Transverse colon (tissue), 4 donors: ENCODE measurements at regions not wholly inside any gene's neighbourhood (a gene's known extent, or its start where the extent isn't known, plus 50 kb on each side); places are given as distances from the start of the nearest gene placed in this dataset.
"Not testable (repeated sequence)": the region's sequence is repeated elsewhere in the genome, so short reads cannot be mapped to it uniquely, and the experiment has no call there.

Experiments
- DNase-seq: peaks from one replicate; pipeline ENCODE4 v3.0.0-alpha.2; 2019
- H3K27ac ChIP-seq, 4 donors: fragments of 200-600 bp; sonication (generic); 2 replicates each; pipeline ENCODE4 v1.5.1; 2016 to 2018; ENCODE audit warnings: inconsistent platforms in 4 of 4
- H3K27me3 ChIP-seq: fragments of 200-600 bp; sonication (generic); 2 replicates; pipeline ENCODE4 v1.5.1; 2017; ENCODE audit warnings: inconsistent platforms
- H3K36me3 ChIP-seq, 4 donors: fragments of 200-600 bp; sonication (generic); 2 replicates each; pipeline ENCODE4 v1.5.1; 2017 to 2019; ENCODE audit warnings: inconsistent platforms in 4 of 4
- H3K4me1 ChIP-seq, 4 donors: fragments of 200-600 bp; sonication (generic); 2 replicates each; pipeline ENCODE4 v1.5.1; 2017 to 2020; ENCODE audit warnings: inconsistent platforms in 4 of 4
- H3K4me3 ChIP-seq, 4 donors: fragments of 200-600 bp; sonication (generic); 1 replicate in 1 of 4; 2 replicates in 3 of 4; pipeline versions ENCODE4 v1.5.1 to v1.6.1; 2017 to 2019; ENCODE audit warnings: inconsistent platforms in 4 of 4
- H3K9me3 ChIP-seq, 2 donors: fragments of 200-600 bp; sonication (generic); 2 replicates each; pipeline ENCODE4 v1.5.1; 2017 to 2019; ENCODE audit warnings: inconsistent platforms in 2 of 2
- WGBS, 2 donors: methylation state at CpG; one replicate each; pipeline ENCODE4 v1.1.5; 2018; ENCODE audit warnings: low coverage in 1 of 2; 5-methylcytosine and 5-hydroxymethylcytosine counted together
- in situ Hi-C, 4 donors: fragments of 200-750 bp; cut with MboI; loops; one replicate each; pipeline versions ENCODE4 v1.15.0 to v1.15.1; 2017; ENCODE audit warnings: low sequenced_read_pairs in 3 of 4, low pct_ligation_motif_present in 1 of 4, low pct_unique_long_range_greater_than_20kb in 1 of 4
- intact Hi-C: fragments of 100-400 bp; cut with DNase I; formaldehyde crosslinking; loops from one replicate; pipeline ENCODE4 v1.15.1; 2023; ENCODE audit warnings: low total_unique reads
- TF ChIP-seq, protein P1 (sequence below), 5 experiments: fragments of 200-600 bp in 3 of 5; fragments of 450-650 bp in 2 of 5; sonication (generic) in 3 of 5; IDR thresholded peaks; 1 replicate in 2 of 5; 2 replicates in 3 of 5; pipeline ENCODE4 v1.5.1; 2016 to 2017; ENCODE audit warnings: antibody characterized with exemption in 5 of 5, inconsistent platforms in 3 of 5, mild to moderate bottlenecking in 2 of 5, moderate library complexity in 1 of 5

DNA sequence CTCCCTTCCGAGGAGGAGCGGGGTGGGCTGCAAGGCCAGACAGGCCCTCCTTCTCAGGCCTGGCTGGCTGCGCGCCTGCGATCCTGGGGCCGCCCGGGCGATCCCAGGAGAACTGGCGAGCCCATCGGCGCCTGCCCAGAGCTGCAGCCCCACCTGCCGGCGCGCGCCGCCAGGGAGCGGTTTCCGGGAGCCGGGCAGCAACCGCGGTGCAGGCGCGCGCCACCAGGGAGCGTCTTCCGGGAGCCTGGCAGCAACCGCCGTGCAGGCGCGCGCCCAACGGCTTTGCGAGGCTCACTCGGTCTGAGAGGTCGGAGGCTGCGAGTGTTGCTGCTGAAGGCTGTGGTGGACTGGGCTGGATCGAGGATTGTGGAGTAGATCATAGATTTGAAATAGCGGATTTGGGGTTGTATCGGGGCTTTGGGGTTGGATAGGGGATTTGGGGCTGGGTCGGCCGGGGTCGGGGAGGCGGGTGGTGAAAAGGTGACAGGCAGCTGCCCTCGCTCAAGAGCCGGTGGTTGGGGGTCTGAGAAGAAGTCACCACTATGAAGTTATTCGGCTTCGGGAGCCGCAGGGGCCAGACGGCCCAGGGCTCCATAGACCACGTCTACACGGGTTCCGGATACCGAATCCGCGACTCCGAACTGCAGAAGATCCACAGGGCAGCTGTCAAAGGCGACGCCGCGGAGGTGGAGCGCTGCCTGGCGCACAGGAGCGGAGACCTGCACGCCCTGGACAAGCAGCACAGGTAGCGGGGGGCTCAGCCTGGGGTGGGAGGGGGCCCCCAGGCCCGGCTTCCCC, 668.9 kb downstream of the SPATA31A6 start:
- H3K27ac ChIP-seq, H3K4me3 ChIP-seq: not testable (repeated sequence)
- WGBS, 2 donors, result 37% methylated on average over 60 of the region's 66 CpGs; no CpG with 5 or more reads in 1 of the 2 donors

DNA sequence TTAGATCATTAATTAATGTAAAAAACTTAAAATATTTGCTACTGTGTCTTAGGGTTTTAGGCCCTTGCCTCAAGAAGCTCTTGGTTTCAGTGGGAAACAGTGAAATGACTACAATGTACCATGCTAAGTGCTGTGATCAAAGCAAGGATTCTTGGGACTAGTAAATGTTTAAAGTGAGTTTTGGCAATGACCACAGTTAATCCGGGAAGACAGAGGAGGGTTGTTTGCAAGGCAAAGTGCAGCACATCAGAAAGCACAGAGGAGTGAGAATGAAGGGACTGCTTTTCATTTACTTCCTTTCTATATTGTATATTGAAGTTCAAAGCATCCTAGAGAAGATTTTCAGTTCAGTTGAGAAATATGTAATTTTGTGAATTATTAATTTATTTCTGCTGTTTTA, 676.7 kb downstream of the SPATA31A6 start:
- 44 to 67% methylated on average over 1 of the region's 1 CpG for WGBS, 2 donors

More for the DNA sequence above, 668.9 kb downstream of the SPATA31A6 start:
- H3K9me3 ChIP-seq, intact Hi-C loops, H3K4me1 ChIP-seq, H3K27me3 ChIP-seq, DNase-seq, H3K36me3 ChIP-seq, in situ Hi-C loops: not testable (repeated sequence)
- TF ChIP-seq, protein P1, sequence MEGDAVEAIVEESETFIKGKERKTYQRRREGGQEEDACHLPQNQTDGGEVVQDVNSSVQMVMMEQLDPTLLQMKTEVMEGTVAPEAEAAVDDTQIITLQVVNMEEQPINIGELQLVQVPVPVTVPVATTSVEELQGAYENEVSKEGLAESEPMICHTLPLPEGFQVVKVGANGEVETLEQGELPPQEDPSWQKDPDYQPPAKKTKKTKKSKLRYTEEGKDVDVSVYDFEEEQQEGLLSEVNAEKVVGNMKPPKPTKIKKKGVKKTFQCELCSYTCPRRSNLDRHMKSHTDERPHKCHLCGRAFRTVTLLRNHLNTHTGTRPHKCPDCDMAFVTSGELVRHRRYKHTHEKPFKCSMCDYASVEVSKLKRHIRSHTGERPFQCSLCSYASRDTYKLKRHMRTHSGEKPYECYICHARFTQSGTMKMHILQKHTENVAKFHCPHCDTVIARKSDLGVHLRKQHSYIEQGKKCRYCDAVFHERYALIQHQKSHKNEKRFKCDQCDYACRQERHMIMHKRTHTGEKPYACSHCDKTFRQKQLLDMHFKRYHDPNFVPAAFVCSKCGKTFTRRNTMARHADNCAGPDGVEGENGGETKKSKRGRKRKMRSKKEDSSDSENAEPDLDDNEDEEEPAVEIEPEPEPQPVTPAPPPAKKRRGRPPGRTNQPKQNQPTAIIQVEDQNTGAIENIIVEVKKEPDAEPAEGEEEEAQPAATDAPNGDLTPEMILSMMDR (IDR thresholded peaks at IDR 0.05), result peak in 1 of 5 experiments; percentile 13

DNA sequence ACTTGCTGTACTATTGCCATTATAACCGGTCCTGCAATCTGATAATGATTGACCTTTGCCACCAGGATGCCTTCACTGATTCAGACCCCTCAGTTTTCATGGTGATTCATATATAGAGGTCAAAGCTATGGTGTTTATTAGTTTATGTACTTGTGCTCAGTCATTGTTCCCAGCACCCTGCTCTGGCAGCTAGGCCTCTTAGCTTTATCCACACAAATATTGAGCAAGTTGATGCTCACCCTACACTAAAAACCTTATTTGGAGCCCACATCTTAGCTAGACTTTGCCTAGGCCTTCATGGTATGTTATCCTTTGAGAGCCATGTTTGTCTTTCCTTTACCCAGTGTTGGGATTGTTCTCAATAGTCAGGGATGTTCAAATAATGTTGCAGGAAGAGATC, 679.0 kb downstream of the SPATA31A6 start:
- in situ Hi-C loops, H3K27ac ChIP-seq: not testable (repeated sequence)

More for the DNA sequence above, 676.7 kb downstream of the SPATA31A6 start:
- H3K4me3 ChIP-seq, H3K27ac ChIP-seq, H3K27me3 ChIP-seq, H3K4me1 ChIP-seq, H3K36me3 ChIP-seq, DNase-seq, intact Hi-C loops, H3K9me3 ChIP-seq, in situ Hi-C loops: not testable (repeated sequence)

More for the DNA sequence above, 679.0 kb downstream of the SPATA31A6 start:
- intact Hi-C loops, H3K36me3 ChIP-seq, H3K9me3 ChIP-seq, H3K4me1 ChIP-seq, DNase-seq, H3K4me3 ChIP-seq, H3K27me3 ChIP-seq: not testable (repeated sequence)
- 67% methylated on average over 1 of the region's 1 CpG; no CpG with 5 or more reads in 1 of the 2 donors for WGBS, 2 donors
